Epithelial cell of prostate (primary cell): ENCODE measurements at regions not wholly inside any gene's neighbourhood (a gene's known extent, or its start where the extent isn't known, plus 50 kb on each side); places are given as distances from the start of the nearest gene placed in this dataset.
"Not testable (repeated sequence)": the region's sequence is repeated elsewhere in the genome, so short reads cannot be mapped to it uniquely, and the experiment has no call there.

Source experiments
- DNase-seq: peaks from one replicate; pipeline ENCODE4 v3.0.0-alpha.2; 2011; ENCODE audit warnings: low read depth, low spot score
- H3K27ac ChIP-seq: fragments of 450-650 bp; 2 replicates; pipeline ENCODE4 v1.5.1; 2017; ENCODE audit warnings: mild to moderate bottlenecking

- DNase-seq, result no peak
Observed at GRCh38 chr3:115381931-115382330, 234.8 kb upstream of the ZBTB20 start.

GRCh38 chr3:115384381-115384780, 237.3 kb upstream of the ZBTB20 start:
- no peak for DNase-seq
- no peak overlapping the region for H3K27ac ChIP-seq

More at GRCh38 chr3:115381931-115382330, 234.8 kb upstream of the ZBTB20 start:
- no peak overlapping the region for H3K27ac ChIP-seq

GRCh38 chr3:115385774-115386730, 237.3 kb upstream of the GAP43 start:
- DNase-seq, result no peak
- H3K27ac ChIP-seq, result no peak overlapping the region

- DNase-seq, result no peak
- H3K27ac ChIP-seq, result no peak overlapping the region
Observed at GRCh38 chr3:115388166-115388565, 235.1 kb upstream of the GAP43 start.

- no peak overlapping the region for H3K27ac ChIP-seq
- DNase-seq, result no peak
Observed at GRCh38 chr3:115388811-115389210, 234.5 kb upstream of the GAP43 start.

- no peak overlapping the region for H3K27ac ChIP-seq
- DNase-seq, result no peak
Observed at GRCh38 chr3:115396801-115397200, 226.5 kb upstream of the GAP43 start.

GRCh38 chr3:115397433-115397832, 225.9 kb upstream of the GAP43 start:
- DNase-seq, result no peak
- H3K27ac ChIP-seq, result no peak overlapping the region

GRCh38 chr3:115398506-115398905, 224.8 kb upstream of the GAP43 start:
- no peak overlapping the region for H3K27ac ChIP-seq

GRCh38 chr3:115399750-115400149, 223.6 kb upstream of the GAP43 start:
- no peak overlapping the region for H3K27ac ChIP-seq
- DNase-seq, result no peak

More at GRCh38 chr3:115398506-115398905, 224.8 kb upstream of the GAP43 start:
- DNase-seq, result no peak

- no peak for DNase-seq
- H3K27ac ChIP-seq, result no peak overlapping the region
Observed at GRCh38 chr3:115401298-115401697, 222.0 kb upstream of the GAP43 start.

- H3K27ac ChIP-seq, result no peak overlapping the region
- DNase-seq, result no peak
Observed at GRCh38 chr3:115401851-115402501, 221.3 kb upstream of the GAP43 start.

GRCh38 chr3:115402651-115403050, 220.7 kb upstream of the GAP43 start:
- no peak overlapping the region for H3K27ac ChIP-seq
- no peak for DNase-seq

GRCh38 chr3:115403786-115404185, 219.5 kb upstream of the GAP43 start:
- no peak for DNase-seq
- H3K27ac ChIP-seq, result no peak overlapping the region

GRCh38 chr3:115409596-115409995, 213.7 kb upstream of the GAP43 start:
- no peak for DNase-seq
- H3K27ac ChIP-seq, result no peak overlapping the region

GRCh38 chr3:115414610-115415009, 208.7 kb upstream of the GAP43 start:
- not testable (repeated sequence) for DNase-seq, H3K27ac ChIP-seq

GRCh38 chr3:115415246-115415996, 207.9 kb upstream of the GAP43 start:
- DNase-seq, result no peak
- H3K27ac ChIP-seq, result no peak overlapping the region

GRCh38 chr3:115418583-115418982, 204.7 kb upstream of the GAP43 start:
- no peak overlapping the region for H3K27ac ChIP-seq
- no peak for DNase-seq

GRCh38 chr3:115420086-115420485, 203.2 kb upstream of the GAP43 start:
- DNase-seq, result no peak
- H3K27ac ChIP-seq, result no peak overlapping the region

- DNase-seq, result no peak
- no peak overlapping the region for H3K27ac ChIP-seq
Observed at GRCh38 chr3:115423170-115423569, 200.1 kb upstream of the GAP43 start.

GRCh38 chr3:115428841-115429240, 194.5 kb upstream of the GAP43 start:
- no peak overlapping the region for H3K27ac ChIP-seq
- no peak for DNase-seq
